ENCODE measurements at regions not wholly inside any gene's neighbourhood (a gene's known extent, or its start where the extent isn't known, plus 50 kb on each side); places are given as distances from the start of the nearest gene placed in this dataset.
"Not testable (repeated sequence)": the region's sequence is repeated elsewhere in the genome, so short reads cannot be mapped to it uniquely, and the experiment has no call there.

DNA sequence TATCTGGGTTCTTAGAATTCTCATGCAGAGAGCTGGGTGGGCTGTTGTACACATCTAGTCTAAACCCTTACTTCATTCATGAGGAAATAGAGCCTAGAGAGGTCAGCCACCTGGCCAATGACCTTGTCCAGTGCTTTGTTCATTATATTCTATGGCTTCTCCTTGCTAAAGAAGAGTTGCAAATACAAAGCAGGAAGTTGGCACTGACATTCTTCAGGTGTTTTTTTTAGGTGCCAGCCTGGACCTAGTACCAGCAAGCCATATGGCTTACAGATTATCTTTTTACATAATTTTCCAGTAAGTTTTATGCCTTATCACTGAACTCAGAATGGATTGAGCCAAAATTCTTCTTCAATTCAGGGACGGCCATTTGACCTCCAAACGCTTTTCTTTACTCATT is 54.7 kb upstream of the PGM2 start:
- H3K4me3 ChIP-seq (ENCODE audit: low read depth, low read length), result no peak overlapping the region
- DNase-seq (ENCODE audit: low read depth), result no peak

DNA sequence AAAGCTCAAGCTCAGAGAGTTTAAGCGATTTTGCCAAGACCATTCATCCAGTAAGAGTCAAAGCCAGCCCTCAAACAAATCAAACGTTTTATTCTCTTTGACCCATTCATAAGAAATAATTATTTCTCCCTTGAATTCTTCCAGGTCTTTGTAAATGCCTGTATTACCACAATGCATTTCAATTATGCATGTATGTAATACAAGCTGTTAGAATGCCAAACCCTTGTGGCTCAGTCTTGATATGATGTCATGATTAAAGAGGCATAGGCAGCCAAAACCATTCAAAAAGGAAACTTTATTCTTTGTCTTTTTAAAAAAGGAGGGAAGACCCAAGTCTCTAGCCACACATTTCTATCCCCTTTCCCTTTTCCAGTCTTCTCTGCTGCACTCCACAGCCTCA is 56.5 kb upstream of the PGM2 start:
- H3K4me3 ChIP-seq (ENCODE audit: low read depth, low read length), result no peak overlapping the region
- no peak for DNase-seq (ENCODE audit: low read depth)

DNA sequence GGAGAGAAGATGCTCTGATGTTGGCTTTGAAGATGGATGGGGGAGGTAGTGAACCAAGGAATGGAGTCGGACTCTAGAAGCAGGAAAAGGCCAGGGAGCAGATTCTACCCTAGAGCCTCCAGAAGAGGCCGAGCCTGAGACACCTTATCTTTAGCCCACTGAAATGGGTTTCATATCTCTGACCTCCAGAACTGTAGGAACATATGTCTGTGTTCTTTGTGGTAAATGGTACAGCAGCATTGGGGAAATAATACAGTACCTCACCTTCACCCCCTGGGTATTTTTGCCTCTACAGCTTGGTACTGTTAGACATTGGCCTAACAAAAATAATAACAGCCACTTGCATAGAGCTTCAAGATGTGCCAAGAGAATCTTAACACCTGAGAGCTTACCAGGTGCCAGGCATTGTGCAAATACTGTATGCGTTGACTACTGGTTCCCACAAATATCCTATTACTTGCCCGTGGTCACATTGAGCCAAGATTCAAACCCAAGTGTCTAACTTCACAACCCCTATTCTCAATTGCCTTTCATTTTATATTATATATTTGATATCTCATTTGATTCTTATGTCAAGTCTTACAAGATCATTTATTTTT is 57.0 kb upstream of the PGM2 start:
- no peak overlapping the region for H3K4me3 ChIP-seq (ENCODE audit: low read depth, low read length)
- no peak for DNase-seq (ENCODE audit: low read depth)

DNA sequence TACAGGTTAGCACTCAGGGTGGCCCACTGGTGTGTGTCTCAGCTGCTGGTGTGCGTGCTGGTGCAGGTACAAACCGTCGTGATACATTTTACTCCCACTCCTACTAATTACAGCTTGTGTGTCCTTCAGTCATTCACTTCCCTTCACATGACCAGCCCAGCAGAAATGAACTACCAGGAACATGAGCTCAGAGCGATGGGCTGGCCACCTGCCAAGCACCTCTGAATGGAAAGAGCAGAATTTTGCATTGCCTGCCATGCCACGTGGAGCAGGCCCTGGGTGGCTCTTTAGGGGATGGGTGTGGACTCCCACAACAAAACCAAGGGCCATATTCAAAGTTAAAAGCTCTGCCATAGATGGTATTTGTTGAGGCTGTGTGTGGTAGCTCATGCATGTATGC is 58.9 kb upstream of the PGM2 start:
- peak; percentile 35 for DNase-seq (ENCODE audit: low read depth)
- no peak overlapping the region for H3K4me3 ChIP-seq (ENCODE audit: low read depth, low read length)

DNA sequence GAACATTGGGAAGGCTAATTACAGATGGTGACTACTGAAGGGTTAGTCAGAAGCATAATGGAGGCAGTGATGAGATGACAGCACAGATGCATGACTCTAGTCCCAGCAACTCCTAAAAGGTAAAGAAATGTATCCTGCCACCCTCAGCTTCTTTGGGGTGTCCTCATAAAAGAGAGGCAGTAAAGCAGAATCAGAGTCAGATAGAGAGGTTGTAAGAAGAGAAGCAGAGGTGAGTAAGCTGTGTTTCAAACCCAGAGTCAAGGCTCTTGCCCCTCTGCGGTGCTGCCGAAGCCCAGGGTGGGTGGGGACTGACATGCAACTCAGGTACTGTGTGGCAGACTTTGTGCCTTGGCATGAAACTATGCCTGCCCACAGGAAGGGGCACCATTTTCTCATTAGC is 59.5 kb upstream of the PGM2 start:
- no peak overlapping the region for H3K4me3 ChIP-seq (ENCODE audit: low read depth, low read length)
- DNase-seq (ENCODE audit: low read depth), result no peak

DNA sequence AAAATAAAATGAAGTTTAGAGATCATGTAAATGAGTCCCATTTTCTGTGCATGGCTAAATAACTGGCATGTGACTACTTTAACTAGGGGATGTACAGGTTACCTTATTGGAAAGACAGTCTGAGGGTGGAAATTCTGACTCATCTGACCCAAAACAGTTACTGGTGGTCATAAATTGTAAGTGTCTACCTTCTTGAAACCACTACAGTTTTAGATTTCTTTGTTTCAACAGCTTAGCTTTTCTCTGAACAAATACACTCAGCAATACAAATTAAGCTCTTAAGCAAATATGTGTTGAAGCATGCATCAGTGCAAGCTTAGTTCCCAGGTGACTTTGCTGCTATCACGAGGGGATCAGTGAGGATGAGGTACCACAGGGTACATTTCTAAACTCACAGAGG is 60.7 kb upstream of the PGM2 start:
- H3K4me3 ChIP-seq (ENCODE audit: low read depth, low read length), result no peak overlapping the region
- no peak for DNase-seq (ENCODE audit: low read depth)

DNA sequence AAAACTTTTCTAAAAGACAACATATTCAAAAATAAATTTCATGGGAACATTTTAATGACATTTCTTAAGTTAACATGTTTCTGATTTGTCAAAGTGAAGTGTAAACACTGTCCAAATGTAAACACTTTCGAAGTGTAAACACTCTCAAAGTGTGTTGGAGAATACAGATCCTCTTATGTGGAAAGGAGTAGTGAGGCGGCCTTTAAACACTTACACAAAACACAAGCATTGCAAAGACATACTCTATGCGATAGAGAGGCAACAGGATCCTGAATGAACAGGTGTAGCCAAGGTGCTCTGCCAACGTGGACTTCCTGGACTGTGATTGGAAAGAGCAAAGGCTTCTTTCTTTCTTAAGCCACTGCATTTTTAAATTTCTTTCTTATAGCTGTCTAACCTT is 62.7 kb upstream of the PGM2 start:
- no peak for DNase-seq (ENCODE audit: low read depth)
- no peak overlapping the region for H3K4me3 ChIP-seq (ENCODE audit: low read depth, low read length)

DNA sequence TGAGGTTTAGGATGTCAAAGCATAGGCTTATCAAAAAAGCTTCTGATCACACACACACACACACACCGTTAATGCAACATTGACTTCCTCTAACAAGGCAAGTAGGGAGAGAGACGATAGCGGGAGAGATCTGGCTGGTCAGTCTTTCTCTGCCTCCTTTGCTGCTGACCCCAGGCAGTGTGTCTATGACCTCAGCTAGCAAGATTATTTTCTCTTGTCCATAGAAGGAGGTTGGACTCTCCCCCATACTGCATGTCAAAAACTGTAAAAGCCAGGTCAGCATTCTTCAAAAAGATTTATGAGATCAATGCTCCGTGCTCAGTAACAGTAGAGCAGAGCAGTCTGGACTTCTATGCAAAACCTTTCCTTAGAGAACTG is 63.5 kb upstream of the PGM2 start:
- H3K4me3 ChIP-seq (ENCODE audit: low read depth, low read length), result no peak overlapping the region

DNA sequence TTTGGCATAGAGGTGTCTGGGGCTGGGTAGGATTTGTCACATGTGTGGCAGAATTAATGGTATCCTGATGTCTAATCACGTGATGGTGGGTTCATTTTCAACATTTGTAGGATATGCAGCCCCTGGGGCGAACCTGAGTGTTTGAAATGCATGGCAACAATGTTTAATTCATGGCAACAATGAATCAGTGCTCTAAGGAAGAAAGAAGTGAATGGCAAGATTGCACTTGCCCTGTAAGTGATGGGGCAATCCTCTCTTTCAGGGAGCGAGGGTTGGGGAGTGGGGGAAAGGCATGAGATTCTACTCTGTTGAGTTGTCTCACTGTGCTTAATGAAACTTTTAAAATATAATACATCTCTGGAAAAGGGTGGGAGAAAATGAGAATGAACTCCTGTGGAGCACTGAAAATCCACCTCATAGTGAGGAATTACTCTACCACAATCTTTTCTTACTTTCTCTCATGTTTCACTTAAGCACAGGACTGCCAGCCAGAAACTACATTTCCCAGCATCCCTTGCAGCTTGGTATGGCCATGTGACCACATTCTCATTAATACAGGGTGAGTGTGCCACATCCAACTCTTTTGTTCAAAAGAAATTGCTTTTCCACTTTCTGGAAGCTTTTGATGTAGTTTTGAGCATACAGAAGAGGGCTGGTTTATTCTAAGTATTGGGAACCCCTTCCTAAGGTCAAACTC is 64.0 kb upstream of the PGM2 start:
- H3K4me3 ChIP-seq (ENCODE audit: low read depth, low read length), result no peak overlapping the region
- no peak for DNase-seq (ENCODE audit: low read depth)

More for the DNA sequence above, 63.5 kb upstream of the PGM2 start:
- no peak for DNase-seq (ENCODE audit: low read depth)

DNA sequence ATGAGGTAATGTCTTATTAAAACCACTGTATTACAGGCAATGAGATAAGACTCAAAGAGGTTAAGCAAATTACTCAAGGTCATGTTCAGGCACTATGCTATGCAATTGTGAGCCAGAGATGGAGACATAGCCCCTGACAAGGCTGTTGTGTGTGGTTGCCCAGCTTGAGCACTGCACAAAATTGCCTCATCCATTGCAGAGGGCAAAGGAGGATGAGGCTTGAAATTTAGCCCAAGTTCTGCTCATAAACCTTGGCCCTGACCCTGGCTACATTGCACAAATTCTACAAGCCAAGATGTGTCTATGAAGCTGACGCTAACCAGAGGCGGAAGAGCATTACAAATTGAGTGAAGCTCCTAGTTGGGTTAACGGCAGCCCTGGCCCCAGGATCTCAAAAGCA is 65.6 kb upstream of the PGM2 start:
- DNase-seq (ENCODE audit: low read depth), result no peak
- H3K4me3 ChIP-seq (ENCODE audit: low read depth, low read length), result no peak overlapping the region

DNA sequence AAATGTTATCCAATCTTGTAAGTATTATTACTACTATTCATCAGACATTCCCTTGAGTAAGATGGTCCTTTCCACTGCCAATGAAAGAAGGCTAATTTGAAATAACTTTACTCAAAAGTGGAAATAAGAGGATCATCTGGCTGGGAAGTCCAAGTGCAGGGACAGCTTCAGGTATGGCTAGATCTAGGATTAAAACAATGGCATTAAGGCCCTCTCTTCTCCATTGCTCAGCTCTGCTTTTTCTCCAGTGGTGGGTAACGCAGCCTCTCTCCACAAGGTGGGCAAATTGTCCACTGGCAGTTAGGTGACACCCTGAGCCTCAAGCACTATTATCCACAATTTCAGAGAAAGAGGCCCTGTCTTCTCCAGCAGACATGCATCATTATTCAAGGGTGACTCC is 66.7 kb upstream of the PGM2 start:
- H3K4me3 ChIP-seq (ENCODE audit: low read depth, low read length), result no peak overlapping the region

DNA sequence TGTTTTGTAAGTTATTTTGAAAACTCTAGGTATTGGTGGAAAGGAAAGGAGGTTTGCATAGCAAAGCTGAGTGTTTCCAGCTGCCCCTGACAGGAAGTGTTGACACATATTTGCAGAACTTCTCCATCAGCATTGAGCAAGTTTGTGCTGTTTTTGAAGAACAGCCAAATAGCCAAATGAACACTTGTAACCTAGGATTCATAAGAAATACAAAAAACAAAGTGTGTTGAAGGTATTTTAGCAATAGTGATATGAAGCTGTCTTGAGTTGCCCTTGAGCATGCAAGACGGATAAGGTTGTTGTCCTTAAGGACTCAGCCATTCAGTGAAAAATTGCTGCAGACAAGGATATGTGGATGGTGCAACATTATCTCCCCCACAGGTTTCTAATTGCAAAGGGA is 68.3 kb upstream of the PGM2 start:
- DNase-seq (ENCODE audit: low read depth), result peak; percentile 55
- no peak overlapping the region for H3K4me3 ChIP-seq (ENCODE audit: low read depth, low read length)

More for the DNA sequence above, 66.7 kb upstream of the PGM2 start:
- DNase-seq (ENCODE audit: low read depth), result no peak

DNA sequence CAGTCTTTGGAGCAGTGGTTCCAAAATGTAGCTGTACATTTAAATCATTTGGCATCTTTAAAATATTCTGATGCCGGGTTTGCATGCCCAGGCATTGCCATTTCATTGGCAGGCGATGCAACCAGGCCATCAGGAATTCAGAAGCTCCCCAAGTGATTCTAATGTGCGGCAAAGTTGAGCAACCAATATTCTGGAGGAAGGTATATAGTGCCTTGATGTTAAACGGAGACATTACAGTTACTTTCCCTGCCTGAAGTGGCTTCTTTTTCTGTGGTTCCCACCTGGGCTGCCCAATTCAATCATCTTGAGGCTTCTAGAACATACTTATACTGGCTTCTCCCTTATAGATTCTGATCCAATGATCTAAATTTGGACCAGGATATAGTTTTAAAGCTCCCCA is 68.7 kb upstream of the PGM2 start:
- no peak for DNase-seq (ENCODE audit: low read depth)
- H3K4me3 ChIP-seq (ENCODE audit: low read depth, low read length), result no peak overlapping the region

DNA sequence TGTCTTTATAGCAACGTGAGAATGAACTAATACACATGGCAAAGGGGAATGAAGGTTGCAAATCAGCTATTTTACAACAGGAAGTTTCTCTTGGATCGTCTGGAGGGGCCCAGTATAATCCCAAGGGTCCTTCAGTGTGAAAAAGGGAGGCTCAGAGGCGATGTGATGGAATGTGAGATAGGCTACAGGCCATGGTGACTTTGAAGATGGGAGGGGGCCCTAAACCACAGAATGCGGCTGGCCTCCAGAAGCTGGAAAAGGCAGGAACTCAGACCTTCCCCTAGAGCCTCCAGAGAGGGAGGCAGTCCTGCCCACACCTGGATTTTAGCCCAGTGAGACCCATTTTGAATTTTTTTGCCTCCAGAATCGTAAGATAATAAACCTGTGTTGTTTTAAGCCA is 69.4 kb upstream of the PGM2 start:
- H3K4me3 ChIP-seq (ENCODE audit: low read depth, low read length), result no peak overlapping the region
- DNase-seq (ENCODE audit: low read depth), result no peak

DNA sequence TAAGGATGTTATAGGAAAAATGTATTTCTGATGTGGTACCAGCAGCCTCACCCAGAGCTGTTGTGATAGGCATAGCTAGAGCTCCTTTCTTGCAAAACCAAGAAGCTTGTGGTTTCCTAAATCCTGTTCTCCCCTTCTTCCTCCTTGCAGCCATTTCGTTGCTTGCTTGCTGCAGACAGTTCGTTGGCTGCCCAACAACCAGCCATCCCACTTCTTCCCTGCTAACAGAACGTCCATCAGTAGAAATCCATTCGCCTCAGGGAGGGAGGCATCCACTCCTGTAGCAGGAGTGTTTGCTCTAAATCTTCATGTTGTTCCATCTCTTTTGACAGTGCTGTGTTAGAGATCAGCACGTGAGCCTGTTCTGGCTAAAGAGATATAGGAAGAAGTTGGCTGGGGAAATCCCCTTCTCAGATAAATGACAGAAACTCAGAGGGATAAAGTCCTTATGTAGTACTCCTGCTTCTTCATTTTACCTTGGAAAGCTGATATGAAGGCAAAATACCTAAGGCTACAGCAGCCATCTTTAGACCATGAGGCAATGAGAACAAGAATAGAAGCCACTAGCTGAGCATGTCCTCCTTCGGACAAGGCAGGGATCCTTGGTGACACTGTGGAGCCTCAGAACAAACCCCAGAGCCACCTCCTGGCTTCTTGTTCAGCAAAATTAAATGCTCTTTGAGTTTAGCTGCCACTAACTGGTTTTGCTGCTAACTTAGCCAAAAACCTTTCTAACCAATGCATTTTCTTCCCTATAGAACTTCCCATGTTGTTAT is 68.4 kb upstream of the RELL1 start:
- H3K4me3 ChIP-seq (ENCODE audit: low read depth, low read length), result no peak overlapping the region
- DNase-seq (ENCODE audit: low read depth), result no peak

DNA sequence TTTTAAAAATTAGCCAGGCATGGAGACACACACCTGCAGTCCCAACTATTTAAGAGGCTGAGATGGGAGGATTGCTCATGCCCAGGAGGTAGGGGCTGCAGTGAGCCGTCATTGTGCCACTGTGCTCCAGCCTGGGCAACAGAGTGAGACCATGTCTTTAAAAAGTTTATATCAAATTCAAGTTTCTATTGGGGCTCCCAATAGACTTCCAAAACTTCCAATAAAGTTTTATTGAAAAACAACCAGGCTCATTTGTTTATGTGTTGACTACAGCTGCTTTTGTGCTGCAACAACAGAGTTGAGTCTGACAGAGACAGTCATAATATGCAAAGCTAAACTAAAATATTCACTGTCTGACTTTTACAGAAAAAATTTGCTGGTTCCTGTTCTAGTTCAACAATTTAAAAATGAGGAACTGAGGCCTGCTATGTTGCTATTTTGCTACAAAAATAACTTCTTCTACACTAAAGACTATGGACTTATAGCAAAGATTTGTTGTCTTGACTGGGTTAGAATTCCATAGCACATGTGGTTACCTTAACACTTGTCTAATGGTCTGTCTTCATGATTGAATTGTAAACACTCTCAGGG is 63.3 kb upstream of the RELL1 start:
- no peak for DNase-seq (ENCODE audit: low read depth)

DNA sequence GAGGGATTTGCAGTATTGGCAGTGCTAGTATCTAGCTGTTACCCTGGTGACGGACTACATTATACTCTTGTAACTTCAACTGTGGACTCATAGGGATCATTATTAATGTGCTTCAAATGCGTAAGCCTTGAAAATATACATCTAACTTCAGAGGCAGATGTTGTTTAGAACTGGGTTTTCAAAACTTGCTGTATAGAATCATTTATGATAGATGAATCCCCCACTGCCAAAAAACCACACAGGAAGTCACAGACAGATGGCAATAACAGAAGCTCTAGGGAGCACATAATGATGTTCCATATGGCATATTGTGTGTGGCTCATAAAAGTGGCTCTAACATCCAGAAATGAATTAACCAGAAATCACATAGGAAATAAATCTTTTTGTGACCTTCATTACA is 62.3 kb upstream of the RELL1 start:
- DNase-seq (ENCODE audit: low read depth), result no peak
- H3K4me3 ChIP-seq (ENCODE audit: low read depth, low read length), result no peak overlapping the region

More for the DNA sequence above, 63.3 kb upstream of the RELL1 start:
- H3K4me3 ChIP-seq (ENCODE audit: low read depth, low read length), result no peak overlapping the region

DNA sequence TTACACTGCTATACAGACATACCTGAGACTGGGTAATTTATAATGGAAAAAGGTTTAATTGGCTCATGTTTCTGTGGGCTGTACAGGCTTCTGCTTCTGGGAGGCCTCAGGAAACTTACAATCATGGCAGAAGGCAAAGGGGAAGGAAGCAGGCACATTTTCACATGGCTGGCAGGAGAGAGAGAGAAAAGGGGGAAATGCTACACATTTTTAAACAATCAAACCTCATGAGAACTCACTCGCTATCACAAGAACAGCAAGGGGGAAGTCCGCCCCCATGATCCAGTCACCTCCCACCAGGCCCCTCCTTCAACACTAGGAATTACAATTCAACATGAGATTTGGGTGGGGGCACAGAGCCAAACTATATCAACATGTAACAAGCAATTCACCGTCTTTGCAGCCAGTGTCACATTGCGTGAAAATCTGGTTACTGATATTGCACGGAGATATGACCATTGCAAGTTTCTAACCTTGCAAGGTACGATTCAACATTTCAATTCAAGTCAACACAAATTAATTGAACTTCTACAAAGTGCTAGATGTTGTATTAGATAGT is 61.7 kb upstream of the RELL1 start:
- H3K4me3 ChIP-seq (ENCODE audit: low read depth, low read length), result no peak overlapping the region
- DNase-seq (ENCODE audit: low read depth), result no peak

DNA sequence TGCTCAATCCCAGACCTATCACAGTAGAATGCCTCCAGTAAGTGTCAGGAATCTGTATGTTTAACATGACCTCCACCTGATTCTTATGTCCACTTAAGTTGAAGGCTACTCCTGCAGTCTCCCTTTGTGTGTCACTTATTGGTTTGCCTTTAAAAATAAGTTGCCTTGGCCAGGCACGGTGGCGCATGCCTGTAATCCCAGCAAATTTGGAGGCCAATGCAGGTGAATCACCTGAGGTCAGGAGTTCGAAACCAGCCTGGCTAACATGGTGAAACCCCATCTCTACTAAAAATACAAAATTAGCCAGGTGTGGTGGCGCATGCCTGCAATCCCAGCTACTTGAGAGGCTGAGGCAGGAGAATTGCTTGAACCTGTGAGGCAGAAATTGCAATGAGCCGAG is 60.7 kb upstream of the RELL1 start:
- DNase-seq (ENCODE audit: low read depth); H3K4me3 ChIP-seq (ENCODE audit: low read depth, low read length): not testable (repeated sequence)

DNA sequence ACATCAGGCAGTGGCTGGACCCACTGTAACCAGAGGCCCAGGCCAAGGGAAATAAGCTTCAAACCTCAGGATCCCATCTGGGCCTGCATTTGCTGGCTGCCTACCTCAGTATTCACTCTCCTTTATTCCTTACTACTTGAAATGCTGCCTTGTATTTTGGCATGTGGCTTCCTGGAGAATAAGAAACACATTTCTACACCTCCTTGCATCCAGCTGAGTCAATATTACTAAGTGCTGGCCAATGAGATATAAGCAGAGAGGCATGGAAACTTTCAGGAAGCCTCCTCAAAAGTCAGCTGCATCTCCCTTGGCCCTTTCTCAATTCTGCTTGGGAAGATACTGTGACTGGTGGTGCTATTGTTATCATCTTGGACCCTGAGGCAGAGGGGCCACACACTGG is 59.8 kb upstream of the RELL1 start:
- no peak for DNase-seq (ENCODE audit: low read depth)
- H3K4me3 ChIP-seq (ENCODE audit: low read depth, low read length), result no peak overlapping the region

All from skeletal muscle cell (primary cell).